Glutamatergic neuron (in vitro differentiated cells): ENCODE measurements at regions not wholly inside any gene's neighbourhood (a gene's known extent, or its start where the extent isn't known, plus 50 kb on each side); places are given as distances from the start of the nearest gene placed in this dataset.

Source experiments
- DNase-seq: peaks from one replicate; pipeline ENCODE4 v3.0.0; 2022
- H3K27ac Mint-ChIP-seq: one replicate; pipeline ENCODE4 v1.8.0; 2020; ENCODE audit warnings: mild to moderate bottlenecking, mixed read lengths, inconsistent platforms; ENCODE audit not compliant: unreplicated experiment
- H3K27me3 Mint-ChIP-seq: one replicate; pipeline ENCODE4 v1.8.0; 2020; ENCODE audit warnings: mild to moderate bottlenecking, moderate library complexity, mixed read lengths, inconsistent platforms; ENCODE audit not compliant: unreplicated experiment
- H3K36me3 Mint-ChIP-seq: one replicate; pipeline ENCODE4 v1.8.0; 2020; ENCODE audit warnings: mild to moderate bottlenecking, mixed read lengths, inconsistent platforms; ENCODE audit not compliant: unreplicated experiment
- H3K4me1 Mint-ChIP-seq: one replicate; pipeline ENCODE4 v1.8.0; 2020; ENCODE audit warnings: mild to moderate bottlenecking, low read depth, mixed read lengths, inconsistent platforms; ENCODE audit not compliant: unreplicated experiment
- H3K4me3 Mint-ChIP-seq: one replicate; pipeline ENCODE4 v1.8.0; 2020; ENCODE audit warnings: mild to moderate bottlenecking, mixed read lengths, inconsistent platforms; ENCODE audit not compliant: unreplicated experiment
- H3K9me3 Mint-ChIP-seq: one replicate; pipeline ENCODE4 v1.8.0; 2020; ENCODE audit warnings: mild to moderate bottlenecking, moderate library complexity, mixed read lengths, inconsistent platforms; ENCODE audit not compliant: unreplicated experiment
- TF ChIP-seq, protein P1 (sequence below): fragments of 200-600 bp; sonication (generic); IDR thresholded peaks from one replicate; pipeline ENCODE4 v1.5.0; 2021; ENCODE audit not compliant: partially characterized antibody, unreplicated experiment

DNA sequence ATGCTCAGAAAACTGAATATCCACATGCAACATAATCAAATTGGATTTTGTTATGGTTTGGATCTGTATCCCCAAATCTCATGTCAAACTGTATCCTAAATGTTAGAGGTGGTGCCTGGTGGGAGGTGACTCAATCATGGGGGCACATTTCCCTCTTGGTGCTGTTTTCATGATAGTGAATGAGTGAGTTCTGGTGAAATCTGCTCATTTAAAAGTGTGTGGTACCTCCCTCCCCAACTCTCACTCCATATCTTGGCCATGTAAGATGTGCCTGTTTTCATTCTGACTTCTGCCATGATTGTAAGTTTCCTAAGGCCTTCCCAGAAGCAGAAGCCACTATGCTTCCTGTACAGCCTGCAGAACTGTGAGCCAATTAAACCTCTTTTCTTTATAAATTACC, 239.6 kb upstream of the KLF14 start:
- Mint-ChIP-seq H3K27me3 (no peaks in the 10 kb centered on the region), H3K36me3 (peaks cover 21% of the 10 kb centered on the region), H3K27ac (no peak overlapping the region), H3K4me3 (no peak overlapping the region), H3K4me1 (no peaks in the 10 kb centered on the region), H3K9me3 (peaks cover 4% of the 10 kb centered on the region)
- DNase-seq = no peak
- TF ChIP-seq, protein P1, sequence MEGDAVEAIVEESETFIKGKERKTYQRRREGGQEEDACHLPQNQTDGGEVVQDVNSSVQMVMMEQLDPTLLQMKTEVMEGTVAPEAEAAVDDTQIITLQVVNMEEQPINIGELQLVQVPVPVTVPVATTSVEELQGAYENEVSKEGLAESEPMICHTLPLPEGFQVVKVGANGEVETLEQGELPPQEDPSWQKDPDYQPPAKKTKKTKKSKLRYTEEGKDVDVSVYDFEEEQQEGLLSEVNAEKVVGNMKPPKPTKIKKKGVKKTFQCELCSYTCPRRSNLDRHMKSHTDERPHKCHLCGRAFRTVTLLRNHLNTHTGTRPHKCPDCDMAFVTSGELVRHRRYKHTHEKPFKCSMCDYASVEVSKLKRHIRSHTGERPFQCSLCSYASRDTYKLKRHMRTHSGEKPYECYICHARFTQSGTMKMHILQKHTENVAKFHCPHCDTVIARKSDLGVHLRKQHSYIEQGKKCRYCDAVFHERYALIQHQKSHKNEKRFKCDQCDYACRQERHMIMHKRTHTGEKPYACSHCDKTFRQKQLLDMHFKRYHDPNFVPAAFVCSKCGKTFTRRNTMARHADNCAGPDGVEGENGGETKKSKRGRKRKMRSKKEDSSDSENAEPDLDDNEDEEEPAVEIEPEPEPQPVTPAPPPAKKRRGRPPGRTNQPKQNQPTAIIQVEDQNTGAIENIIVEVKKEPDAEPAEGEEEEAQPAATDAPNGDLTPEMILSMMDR = no peak

DNA sequence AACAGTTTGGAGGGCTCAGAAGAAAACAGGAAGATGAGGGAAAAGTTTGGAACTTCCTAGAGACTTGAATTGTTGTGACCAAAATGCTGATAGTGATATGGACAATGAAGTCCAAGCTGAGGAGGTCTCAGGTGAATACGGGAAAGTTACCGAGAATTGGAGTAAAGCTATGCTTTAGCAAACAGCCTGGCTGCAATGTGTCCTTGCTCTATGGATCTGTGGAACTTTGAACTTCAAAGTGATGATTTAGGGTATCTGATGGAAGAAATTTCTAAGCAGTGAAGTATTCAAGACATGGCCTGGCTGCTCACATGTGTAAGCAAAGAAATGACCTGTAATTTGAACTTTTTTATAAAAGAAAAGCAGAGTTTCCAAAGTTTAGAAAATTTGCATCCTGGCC, 240.2 kb upstream of the KLF14 start:
- Mint-ChIP-seq H3K4me3 (no peak overlapping the region), H3K9me3 (peaks cover 4% of the 10 kb centered on the region), H3K36me3 (peaks cover 21% of the 10 kb centered on the region), H3K4me1 (no peaks in the 10 kb centered on the region), H3K27me3 (no peaks in the 10 kb centered on the region), H3K27ac (no peak overlapping the region)
- TF ChIP-seq, protein P1 = no peak
- no peak for DNase-seq

DNA sequence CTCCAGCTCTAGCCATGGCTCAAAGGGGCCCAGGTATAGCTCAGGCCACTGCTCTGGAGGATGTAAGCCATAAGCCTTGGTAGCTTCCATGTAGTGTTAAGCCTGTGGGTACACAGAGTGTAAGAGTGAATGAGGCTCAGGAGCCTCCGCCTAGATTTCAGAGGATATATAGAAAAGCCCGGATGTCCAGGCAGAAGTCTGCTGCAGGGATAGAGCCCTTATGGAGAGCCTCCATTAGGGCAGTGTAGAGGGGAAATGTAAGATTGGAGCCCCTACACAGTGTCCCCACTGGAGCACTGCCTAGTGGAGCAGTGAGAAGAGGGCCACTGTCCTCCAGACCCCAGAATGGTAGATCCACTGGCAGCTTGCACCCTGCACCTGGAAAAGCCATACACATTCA, 240.8 kb upstream of the KLF14 start:
- DNase-seq = no peak
- Mint-ChIP-seq H3K9me3 (peaks cover 4% of the 10 kb centered on the region), H3K4me1 (no peaks in the 10 kb centered on the region), H3K27me3 (no peaks in the 10 kb centered on the region), H3K36me3 (peaks cover 21% of the 10 kb centered on the region), H3K4me3 (no peak overlapping the region), H3K27ac (no peak overlapping the region)
- TF ChIP-seq, protein P1 = no peak

DNA sequence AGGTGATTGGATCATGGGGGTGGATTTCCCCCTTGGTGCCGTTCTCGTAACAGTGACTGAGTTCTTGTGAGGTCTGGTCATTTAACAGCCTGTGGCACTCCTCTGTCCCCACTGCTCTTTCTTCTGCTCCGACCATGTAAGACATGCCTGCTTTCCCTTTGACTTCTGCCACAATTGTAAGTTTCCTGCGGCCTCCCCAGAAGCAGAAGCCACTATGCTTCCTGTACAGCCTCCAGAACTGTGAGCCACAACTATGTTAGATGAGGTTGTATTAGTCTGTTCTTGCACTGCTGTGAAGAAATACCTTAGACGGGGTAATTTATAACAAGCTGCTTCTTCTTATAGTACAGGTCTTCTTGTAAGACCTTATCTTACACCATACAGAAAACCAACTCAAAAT, 241.7 kb upstream of the KLF14 start:
- Mint-ChIP-seq H3K36me3 (peaks cover 21% of the 10 kb centered on the region), H3K27ac (no peak overlapping the region), H3K4me3 (no peak overlapping the region), H3K9me3 (peaks cover 4% of the 10 kb centered on the region), H3K27me3 (no peaks in the 10 kb centered on the region), H3K4me1 (no peaks in the 10 kb centered on the region)
- no peak for DNase-seq
- TF ChIP-seq, protein P1 = no peak

DNA sequence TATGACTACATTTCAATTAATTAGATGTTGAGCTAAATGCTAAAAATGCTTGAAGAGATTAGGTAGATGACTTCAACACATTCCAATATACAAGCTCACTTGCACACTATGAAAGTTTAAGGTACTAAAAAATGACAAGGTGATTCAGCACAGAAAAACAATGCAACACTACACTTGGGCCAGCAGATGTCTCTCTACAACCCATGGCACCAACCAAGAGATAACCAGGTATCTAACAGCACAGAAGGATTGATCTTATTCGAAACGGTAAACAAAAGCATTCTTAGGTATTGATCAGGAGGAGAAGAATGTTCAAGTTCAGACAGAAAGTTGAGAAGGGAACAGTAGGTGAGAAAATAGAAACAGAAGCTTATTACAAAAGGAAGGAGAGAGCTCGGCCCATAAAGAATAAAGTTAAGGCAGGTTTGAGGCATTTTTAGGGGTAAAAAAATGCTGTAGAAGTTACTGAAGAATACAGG, 248.2 kb upstream of the KLF14 start:
- H3K4me1 Mint-ChIP-seq = no peaks in the 10 kb centered on the region
- TF ChIP-seq, protein P1 = peak; percentile 40
- no peak overlapping the region for H3K27ac Mint-ChIP-seq
- H3K9me3 Mint-ChIP-seq = no peaks in the 10 kb centered on the region
- no peak overlapping the region for H3K4me3 Mint-ChIP-seq
- no peaks in the 10 kb centered on the region for H3K36me3 Mint-ChIP-seq
- no peak for DNase-seq
- H3K27me3 Mint-ChIP-seq = no peaks in the 10 kb centered on the region
